WTC11 (cell line): ENCODE measurements at regions not wholly inside any gene's neighbourhood (a gene's known extent, or its start where the extent isn't known, plus 50 kb on each side); places are given as distances from the start of the nearest gene placed in this dataset.

Experiments
- ATAC-seq: fragments of 200-7000 bp; cut with Tn5 transposase; 2 replicates; pipeline ENCODE4 v1.10.0; 2021; ENCODE audit warnings: mild to moderate bottlenecking, moderate library complexity
- CTCF ChIA-PET: fragments of 300-600 bp; sonication (Branson Sonifier 250); formaldehyde crosslinking; loops from one replicate; lab custom pipeline; 2021; ENCODE audit warnings: antibody characterized with exemption; lab: Charles Lee
- POLR2A ChIA-PET: fragments of 350-600 bp; sonication (Branson Sonifier 250); formaldehyde crosslinking; loops from one replicate; lab custom pipeline; 2021; ENCODE audit warnings: antibody characterized with exemption; lab: Charles Lee
- DNase-seq: peaks from one replicate; pipeline ENCODE4 v3.0.0; 2021; ENCODE audit warnings: low spot score
- H3K27ac Mint-ChIP-seq: 2 replicates; pipeline ENCODE4 v1.8.0; 2021; ENCODE audit warnings: mixed read lengths
- H3K27me3 Mint-ChIP-seq: 2 replicates; pipeline ENCODE4 v1.8.0; 2021; ENCODE audit warnings: low read depth, mild to moderate bottlenecking, moderate library complexity, mixed read lengths
- H3K36me3 Mint-ChIP-seq: 2 replicates; pipeline ENCODE4 v1.8.0; 2021; ENCODE audit warnings: mixed read lengths
- H3K4me1 Mint-ChIP-seq: 2 replicates; pipeline ENCODE4 v1.8.0; 2022; ENCODE audit warnings: mixed read lengths
- H3K4me3 Mint-ChIP-seq: 2 replicates; pipeline ENCODE4 v1.8.0; 2021; ENCODE audit warnings: mild to moderate bottlenecking, moderate library complexity, mixed read lengths
- H3K9me3 Mint-ChIP-seq: 2 replicates; pipeline ENCODE4 v1.8.0; 2021; ENCODE audit warnings: mixed read lengths
- EMX1 ChIP-seq: fragments of 250-450 bp; sonication (Bioruptor Pico); IDR thresholded peaks from 2 replicates; pipeline ENCODE4 v1.8.0; 2021; ENCODE audit warnings: mild to moderate bottlenecking
- FOXJ3 ChIP-seq: sonication (generic); formaldehyde crosslinking; IDR thresholded peaks from 2 replicates; pipeline ENCODE4 v1.9.0; 2021; ENCODE audit warnings: missing genetic modification reagents, mild to moderate bottlenecking, borderline replicate concordance
- FOXK1 ChIP-seq: sonication (generic); formaldehyde crosslinking; IDR thresholded peaks from 2 replicates; pipeline ENCODE4 v1.8.0; 2022; ENCODE audit warnings: mild to moderate bottlenecking, moderate library complexity, missing genetic modification reagents
- GTF2I ChIP-seq: fragments of 250-450 bp; sonication (Bioruptor Pico); conservative IDR thresholded peaks from 2 replicates; pipeline ENCODE4 v1.4.0; 2021; ENCODE audit warnings: mild to moderate bottlenecking
- JAZF1 ChIP-seq: fragments of 250-450 bp; sonication (Bioruptor Pico); IDR thresholded peaks from 2 replicates; pipeline ENCODE4 v1.9.0; 2021; ENCODE audit warnings: moderate library complexity, mild to moderate bottlenecking, inconsistent platforms
- JUN ChIP-seq: sonication (generic); formaldehyde crosslinking; IDR thresholded peaks from 2 replicates; pipeline ENCODE4 v1.8.0; 2023; ENCODE audit warnings: mild to moderate bottlenecking, missing genetic modification reagents
- MXD4 ChIP-seq: fragments of 250-450 bp; sonication (Bioruptor Pico); IDR thresholded peaks from 2 replicates; pipeline ENCODE4 v1.8.0; 2021; ENCODE audit warnings: mild to moderate bottlenecking, moderate library complexity, borderline replicate concordance
- NFE2L1 ChIP-seq: sonication (generic); formaldehyde crosslinking; IDR thresholded peaks from 2 replicates; pipeline ENCODE4 v1.8.1; 2023; ENCODE audit warnings: missing genetic modification reagents
- OVOL2 ChIP-seq: fragments of 250-450 bp; sonication (Bioruptor Pico); IDR thresholded peaks from 2 replicates; pipeline ENCODE4 v1.9.0; 2021; ENCODE audit warnings: mild to moderate bottlenecking, borderline replicate concordance
- SMAD3 ChIP-seq: sonication (generic); formaldehyde crosslinking; IDR thresholded peaks from 2 replicates; pipeline ENCODE4 v1.8.0; 2022; ENCODE audit warnings: missing genetic modification reagents, mild to moderate bottlenecking, borderline replicate concordance
- SOX15 ChIP-seq: fragments of 250-450 bp; sonication (Bioruptor Pico); IDR thresholded peaks from 2 replicates; pipeline ENCODE4 v1.9.0; 2021; ENCODE audit warnings: mild to moderate bottlenecking
- SP1 ChIP-seq: sonication (generic); formaldehyde crosslinking; conservative IDR thresholded peaks from 2 replicates; pipeline ENCODE4 v1.8.1; 2022; ENCODE audit warnings: missing genetic modification reagents
- TCF7 ChIP-seq: sonication (generic); formaldehyde crosslinking; IDR thresholded peaks from 2 replicates; pipeline ENCODE4 v1.8.0; 2022; ENCODE audit warnings: mild to moderate bottlenecking, low read depth, missing genetic modification reagents, moderate library complexity
- TEAD4 ChIP-seq: sonication (generic); formaldehyde crosslinking; IDR thresholded peaks from 2 replicates; pipeline ENCODE4 v1.8.0; 2022; ENCODE audit warnings: mild to moderate bottlenecking, missing genetic modification reagents
- ZBTB21 ChIP-seq: sonication (generic); formaldehyde crosslinking; IDR thresholded peaks from 2 replicates; pipeline ENCODE4 v1.8.1; 2023; ENCODE audit warnings: mild to moderate bottlenecking, missing genetic modification reagents, borderline replicate concordance
- ZNF138 ChIP-seq: sonication (generic); formaldehyde crosslinking; conservative IDR thresholded peaks from 2 replicates; pipeline ENCODE4 v1.8.1; 2022; ENCODE audit warnings: mild to moderate bottlenecking, moderate library complexity, missing genetic modification reagents
- ZNF263 ChIP-seq: sonication (generic); formaldehyde crosslinking; IDR thresholded peaks from 2 replicates; pipeline ENCODE4 v1.8.1; 2022; ENCODE audit warnings: low read depth, mild to moderate bottlenecking, moderate library complexity, missing genetic modification reagents
- ZNF396 ChIP-seq: fragments of 250-450 bp; sonication (Bioruptor Pico); IDR thresholded peaks from 2 replicates; pipeline ENCODE4 v1.8.0; 2021; ENCODE audit warnings: mild to moderate bottlenecking, moderate library complexity, borderline replicate concordance
- ZNF671 ChIP-seq: fragments of 250-450 bp; sonication (Bioruptor Pico); IDR thresholded peaks from 2 replicates; pipeline ENCODE4 v1.8.0; 2021; ENCODE audit warnings: mild to moderate bottlenecking
- TF ChIP-seq, protein P1 (sequence below): fragments of 250-450 bp; sonication (Bioruptor Pico); conservative IDR thresholded peaks from 2 replicates; pipeline ENCODE4 v1.9.0; 2021; ENCODE audit warnings: mild to moderate bottlenecking
- TF ChIP-seq, protein P2 (sequence below): sonication (generic); formaldehyde crosslinking; IDR thresholded peaks from 2 replicates; pipeline ENCODE4 v1.8.0; 2022; ENCODE audit warnings: mild to moderate bottlenecking, missing genetic modification reagents
- TF ChIP-seq, protein P3 (sequence below): fragments of 250-450 bp; sonication (Bioruptor Pico); IDR thresholded peaks from 2 replicates; pipeline ENCODE4 v1.9.0; 2021; ENCODE audit warnings: mild to moderate bottlenecking
- TF ChIP-seq, protein P4 (sequence below): sonication (generic); formaldehyde crosslinking; IDR thresholded peaks from 2 replicates; pipeline ENCODE4 v1.8.1; 2022; ENCODE audit warnings: mild to moderate bottlenecking, missing genetic modification reagents, moderate library complexity, borderline replicate concordance
- TF ChIP-seq, protein P5 (sequence below): sonication (generic); formaldehyde crosslinking; IDR thresholded peaks from 2 replicates; pipeline ENCODE4 v1.8.0; 2022; ENCODE audit warnings: mild to moderate bottlenecking, missing genetic modification reagents
- TF ChIP-seq, protein P6 (sequence below): sonication (generic); formaldehyde crosslinking; IDR thresholded peaks from 2 replicates; pipeline ENCODE4 v1.8.1; 2023; ENCODE audit warnings: mild to moderate bottlenecking, missing genetic modification reagents, moderate library complexity
- TF ChIP-seq, protein P7 (sequence below): sonication (generic); formaldehyde crosslinking; IDR thresholded peaks from 2 replicates; pipeline ENCODE4 v1.8.1; 2023; ENCODE audit warnings: mild to moderate bottlenecking, missing genetic modification reagents
- TF ChIP-seq, protein P8 (sequence below): sonication (generic); formaldehyde crosslinking; IDR thresholded peaks from 2 replicates; pipeline ENCODE4 v1.8.1; 2022; ENCODE audit warnings: mild to moderate bottlenecking, moderate library complexity, missing genetic modification reagents

DNA sequence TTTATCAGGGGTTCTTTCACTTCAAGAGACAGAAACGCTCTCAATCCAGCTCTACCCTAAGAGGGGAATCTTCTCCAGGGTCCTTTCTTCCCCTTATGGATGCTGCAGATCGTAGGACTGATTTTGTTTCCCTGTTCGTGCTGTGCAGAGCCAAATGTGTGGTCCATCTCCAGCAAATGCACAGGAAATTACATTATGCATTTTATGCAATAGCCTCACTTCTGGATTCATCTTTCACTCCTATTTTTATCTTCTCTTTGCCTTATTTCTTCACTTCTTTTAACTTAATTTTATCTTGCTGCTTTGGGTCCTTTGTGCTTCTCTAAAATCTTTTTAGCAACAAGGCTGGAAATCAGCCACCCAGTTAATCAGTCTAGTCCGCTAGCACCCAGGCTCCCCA, 184.5 kb upstream of the INHBA start:
- ATAC-seq, result no peak
- TF ChIP-seq SP1, result no peak
- no peak for TF ChIP-seq ZNF263 (CRISPR knock-in tag)
- TF ChIP-seq, protein P1, sequence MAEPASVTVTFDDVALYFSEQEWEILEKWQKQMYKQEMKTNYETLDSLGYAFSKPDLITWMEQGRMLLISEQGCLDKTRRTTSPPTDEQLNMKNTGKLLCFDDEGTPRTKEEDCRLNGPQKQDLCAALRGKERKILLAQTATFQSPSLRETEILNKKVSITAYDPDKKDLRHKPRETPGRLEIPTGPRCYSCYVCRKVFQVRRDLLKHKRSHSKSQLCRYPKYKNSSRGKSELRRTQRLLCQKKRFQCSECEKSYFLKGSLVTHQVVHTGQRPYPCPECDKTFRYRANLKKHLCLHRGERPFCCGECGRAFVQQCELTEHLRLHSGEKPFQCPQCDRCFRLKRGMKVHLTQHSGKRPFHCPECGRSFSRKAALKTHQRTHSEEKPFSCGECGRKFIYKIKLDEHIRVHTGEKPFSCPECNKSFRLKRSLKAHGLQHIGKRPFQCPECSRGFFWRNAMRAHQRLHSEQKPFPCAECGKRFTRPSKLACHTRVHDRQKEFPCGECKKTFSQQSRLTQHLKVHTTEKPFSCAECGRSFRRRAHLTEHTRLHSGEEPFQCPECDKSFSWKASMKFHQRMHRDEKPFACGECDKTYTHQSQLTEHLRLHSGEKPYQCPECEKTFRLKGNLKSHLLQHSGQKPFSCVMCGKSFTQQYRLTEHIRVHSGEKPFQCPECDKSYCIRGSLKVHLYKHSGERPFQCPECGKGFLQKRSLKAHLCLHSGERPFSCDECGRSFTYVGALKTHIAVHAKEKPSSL (CRISPR knock-in tag), result no peak
- no peak for TF ChIP-seq SMAD3 (CRISPR knock-in tag)
- no peak for TF ChIP-seq SOX15 (CRISPR knock-in tag)
- TF ChIP-seq, protein P2, sequence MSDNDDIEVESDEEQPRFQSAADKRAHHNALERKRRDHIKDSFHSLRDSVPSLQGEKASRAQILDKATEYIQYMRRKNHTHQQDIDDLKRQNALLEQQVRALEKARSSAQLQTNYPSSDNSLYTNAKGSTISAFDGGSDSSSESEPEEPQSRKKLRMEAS (CRISPR knock-in tag), result no peak
- no peak for TF ChIP-seq ZNF396
- TF ChIP-seq ZBTB21, result no peak
- no peak for TF ChIP-seq ZNF138 (CRISPR knock-in tag)
- TF ChIP-seq, all 79 proteins: peak for 0
- H3K36me3 Mint-ChIP-seq, result no peaks in the 10 kb centered on the region
- CTCF ChIA-PET, result interaction anchor here (1.1 to 2.1 kb wide), 2 partner anchors 10 to 53 kb away, joined by 3 to 13 read pairs; no protein-coding TSS in a partner anchor
- H3K4me1 Mint-ChIP-seq, result peaks cover 9% of the 10 kb centered on the region
- POLR2A ChIA-PET, result no interaction called here
- DNase-seq, result no peak
- H3K4me3 Mint-ChIP-seq, result no peak overlapping the region
- no peak overlapping the region for H3K27ac Mint-ChIP-seq
- no peaks in the 10 kb centered on the region for H3K27me3 Mint-ChIP-seq
- no peaks in the 10 kb centered on the region for H3K9me3 Mint-ChIP-seq

DNA sequence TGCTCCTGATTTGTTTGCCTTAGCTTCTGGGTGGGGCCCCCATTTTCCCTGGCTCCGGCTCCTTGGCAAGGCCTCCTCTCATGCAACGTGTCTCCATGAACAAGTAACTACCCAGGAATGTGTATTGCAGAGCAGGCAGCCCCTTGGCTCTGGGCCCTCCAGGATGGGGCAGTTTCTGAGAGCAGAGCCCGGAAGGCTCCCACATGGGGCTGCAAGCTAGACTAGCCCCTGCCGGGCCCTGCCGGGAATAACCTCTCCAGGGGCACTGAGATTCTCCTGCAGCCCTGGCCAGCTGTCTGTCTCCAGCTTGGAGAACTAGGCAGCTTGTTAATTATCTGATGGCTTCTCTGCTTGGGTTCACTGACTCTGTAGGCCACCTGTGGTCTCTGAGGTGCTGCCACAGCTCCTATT, 184.0 kb upstream of the INHBA start:
- POLR2A ChIA-PET, result no interaction called here
- H3K4me1 Mint-ChIP-seq, result peaks cover 14% of the 10 kb centered on the region
- no peaks in the 10 kb centered on the region for H3K9me3 Mint-ChIP-seq
- peak; percentile 84 for ATAC-seq
- TF ChIP-seq, protein P3, sequence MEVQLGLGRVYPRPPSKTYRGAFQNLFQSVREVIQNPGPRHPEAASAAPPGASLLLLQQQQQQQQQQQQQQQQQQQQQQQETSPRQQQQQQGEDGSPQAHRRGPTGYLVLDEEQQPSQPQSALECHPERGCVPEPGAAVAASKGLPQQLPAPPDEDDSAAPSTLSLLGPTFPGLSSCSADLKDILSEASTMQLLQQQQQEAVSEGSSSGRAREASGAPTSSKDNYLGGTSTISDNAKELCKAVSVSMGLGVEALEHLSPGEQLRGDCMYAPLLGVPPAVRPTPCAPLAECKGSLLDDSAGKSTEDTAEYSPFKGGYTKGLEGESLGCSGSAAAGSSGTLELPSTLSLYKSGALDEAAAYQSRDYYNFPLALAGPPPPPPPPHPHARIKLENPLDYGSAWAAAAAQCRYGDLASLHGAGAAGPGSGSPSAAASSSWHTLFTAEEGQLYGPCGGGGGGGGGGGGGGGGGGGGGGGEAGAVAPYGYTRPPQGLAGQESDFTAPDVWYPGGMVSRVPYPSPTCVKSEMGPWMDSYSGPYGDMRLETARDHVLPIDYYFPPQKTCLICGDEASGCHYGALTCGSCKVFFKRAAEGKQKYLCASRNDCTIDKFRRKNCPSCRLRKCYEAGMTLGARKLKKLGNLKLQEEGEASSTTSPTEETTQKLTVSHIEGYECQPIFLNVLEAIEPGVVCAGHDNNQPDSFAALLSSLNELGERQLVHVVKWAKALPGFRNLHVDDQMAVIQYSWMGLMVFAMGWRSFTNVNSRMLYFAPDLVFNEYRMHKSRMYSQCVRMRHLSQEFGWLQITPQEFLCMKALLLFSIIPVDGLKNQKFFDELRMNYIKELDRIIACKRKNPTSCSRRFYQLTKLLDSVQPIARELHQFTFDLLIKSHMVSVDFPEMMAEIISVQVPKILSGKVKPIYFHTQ (CRISPR knock-in tag), result no peak
- TF ChIP-seq, protein P4, sequence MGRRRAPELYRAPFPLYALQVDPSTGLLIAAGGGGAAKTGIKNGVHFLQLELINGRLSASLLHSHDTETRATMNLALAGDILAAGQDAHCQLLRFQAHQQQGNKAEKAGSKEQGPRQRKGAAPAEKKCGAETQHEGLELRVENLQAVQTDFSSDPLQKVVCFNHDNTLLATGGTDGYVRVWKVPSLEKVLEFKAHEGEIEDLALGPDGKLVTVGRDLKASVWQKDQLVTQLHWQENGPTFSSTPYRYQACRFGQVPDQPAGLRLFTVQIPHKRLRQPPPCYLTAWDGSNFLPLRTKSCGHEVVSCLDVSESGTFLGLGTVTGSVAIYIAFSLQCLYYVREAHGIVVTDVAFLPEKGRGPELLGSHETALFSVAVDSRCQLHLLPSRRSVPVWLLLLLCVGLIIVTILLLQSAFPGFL, result no peak
- no peak for TF ChIP-seq TEAD4
- TF ChIP-seq, protein P5, sequence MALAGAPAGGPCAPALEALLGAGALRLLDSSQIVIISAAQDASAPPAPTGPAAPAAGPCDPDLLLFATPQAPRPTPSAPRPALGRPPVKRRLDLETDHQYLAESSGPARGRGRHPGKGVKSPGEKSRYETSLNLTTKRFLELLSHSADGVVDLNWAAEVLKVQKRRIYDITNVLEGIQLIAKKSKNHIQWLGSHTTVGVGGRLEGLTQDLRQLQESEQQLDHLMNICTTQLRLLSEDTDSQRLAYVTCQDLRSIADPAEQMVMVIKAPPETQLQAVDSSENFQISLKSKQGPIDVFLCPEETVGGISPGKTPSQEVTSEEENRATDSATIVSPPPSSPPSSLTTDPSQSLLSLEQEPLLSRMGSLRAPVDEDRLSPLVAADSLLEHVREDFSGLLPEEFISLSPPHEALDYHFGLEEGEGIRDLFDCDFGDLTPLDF (CRISPR knock-in tag), result no peak
- no peak for TF ChIP-seq JAZF1 (CRISPR knock-in tag)
- no peak for TF ChIP-seq GTF2I
- no peak for TF ChIP-seq ZNF263 (CRISPR knock-in tag)
- no peak for TF ChIP-seq TCF7
- no peak for TF ChIP-seq ZNF671
- TF ChIP-seq, protein P6, sequence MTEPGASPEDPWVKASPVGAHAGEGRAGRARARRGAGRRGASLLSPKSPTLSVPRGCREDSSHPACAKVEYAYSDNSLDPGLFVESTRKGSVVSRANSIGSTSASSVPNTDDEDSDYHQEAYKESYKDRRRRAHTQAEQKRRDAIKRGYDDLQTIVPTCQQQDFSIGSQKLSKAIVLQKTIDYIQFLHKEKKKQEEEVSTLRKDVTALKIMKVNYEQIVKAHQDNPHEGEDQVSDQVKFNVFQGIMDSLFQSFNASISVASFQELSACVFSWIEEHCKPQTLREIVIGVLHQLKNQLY (CRISPR knock-in tag), result no peak
- TF ChIP-seq EMX1, result no peak
- no peak for TF ChIP-seq NFE2L1 (CRISPR knock-in tag)
- TF ChIP-seq, protein P7, sequence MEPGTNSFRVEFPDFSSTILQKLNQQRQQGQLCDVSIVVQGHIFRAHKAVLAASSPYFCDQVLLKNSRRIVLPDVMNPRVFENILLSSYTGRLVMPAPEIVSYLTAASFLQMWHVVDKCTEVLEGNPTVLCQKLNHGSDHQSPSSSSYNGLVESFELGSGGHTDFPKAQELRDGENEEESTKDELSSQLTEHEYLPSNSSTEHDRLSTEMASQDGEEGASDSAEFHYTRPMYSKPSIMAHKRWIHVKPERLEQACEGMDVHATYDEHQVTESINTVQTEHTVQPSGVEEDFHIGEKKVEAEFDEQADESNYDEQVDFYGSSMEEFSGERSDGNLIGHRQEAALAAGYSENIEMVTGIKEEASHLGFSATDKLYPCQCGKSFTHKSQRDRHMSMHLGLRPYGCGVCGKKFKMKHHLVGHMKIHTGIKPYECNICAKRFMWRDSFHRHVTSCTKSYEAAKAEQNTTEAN (CRISPR knock-in tag), result no peak
- TF ChIP-seq FOXK1, result no peak
- TF ChIP-seq MXD4 (CRISPR knock-in tag), result no peak
- TF ChIP-seq JUN (CRISPR knock-in tag), result no peak
- TF ChIP-seq FOXJ3 (CRISPR knock-in tag), result no peak
- no peak for TF ChIP-seq OVOL2 (CRISPR knock-in tag)
- TF ChIP-seq, protein P8, sequence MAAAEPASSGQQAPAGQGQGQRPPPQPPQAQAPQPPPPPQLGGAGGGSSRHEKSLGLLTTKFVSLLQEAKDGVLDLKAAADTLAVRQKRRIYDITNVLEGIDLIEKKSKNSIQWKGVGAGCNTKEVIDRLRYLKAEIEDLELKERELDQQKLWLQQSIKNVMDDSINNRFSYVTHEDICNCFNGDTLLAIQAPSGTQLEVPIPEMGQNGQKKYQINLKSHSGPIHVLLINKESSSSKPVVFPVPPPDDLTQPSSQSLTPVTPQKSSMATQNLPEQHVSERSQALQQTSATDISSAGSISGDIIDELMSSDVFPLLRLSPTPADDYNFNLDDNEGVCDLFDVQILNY, result no peak
- TF ChIP-seq, all 79 proteins: peak for 0
- no peak overlapping the region for H3K4me3 Mint-ChIP-seq
- H3K27me3 Mint-ChIP-seq, result no peaks in the 10 kb centered on the region
- no peaks in the 10 kb centered on the region for H3K36me3 Mint-ChIP-seq
- CTCF ChIA-PET, result interaction anchor here (1.1 to 2.1 kb wide), 2 partner anchors 10 to 54 kb away, joined by 3 to 13 read pairs; no protein-coding TSS in a partner anchor
- H3K27ac Mint-ChIP-seq, result no peak overlapping the region
- DNase-seq, result no peak
